C4-2B (cell line): ENCODE measurements at regions not wholly inside any gene's neighbourhood (a gene's known extent, or its start where the extent isn't known, plus 50 kb on each side); places are given as distances from the start of the nearest gene placed in this dataset.

ENCODE experiments used
- ZFX ChIP-seq: fragments of 450-650 bp; IDR thresholded peaks from 2 replicates; pipeline ENCODE4 v1.6.1; 2017
- TF ChIP-seq, protein P1 (sequence below): fragments of 450-650 bp; conservative IDR thresholded peaks from 2 replicates; pipeline ENCODE4 v1.5.1; 2017; ENCODE audit warnings: mild to moderate bottlenecking

DNA sequence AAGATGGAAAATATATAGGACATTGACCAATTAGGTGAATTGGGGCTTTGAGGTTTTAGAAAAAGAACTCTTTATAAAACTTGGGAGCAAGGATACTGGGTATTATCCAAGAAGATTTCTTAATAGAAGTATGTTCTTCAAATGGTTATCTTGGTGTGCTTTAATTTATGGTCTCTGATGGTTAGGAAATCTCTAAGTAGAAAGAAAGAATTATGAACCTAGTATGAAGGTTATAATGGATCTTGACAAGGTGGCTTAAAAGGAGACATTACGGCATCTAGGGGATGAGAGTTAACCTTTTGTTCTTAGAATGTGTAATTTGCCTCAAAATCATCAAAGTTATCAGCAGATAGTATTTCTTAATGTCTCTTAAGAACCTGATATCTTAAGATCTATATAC is 210.4 kb upstream of the PRICKLE1 start:
- TF ChIP-seq ZFX, result no peak
- TF ChIP-seq, protein P1, sequence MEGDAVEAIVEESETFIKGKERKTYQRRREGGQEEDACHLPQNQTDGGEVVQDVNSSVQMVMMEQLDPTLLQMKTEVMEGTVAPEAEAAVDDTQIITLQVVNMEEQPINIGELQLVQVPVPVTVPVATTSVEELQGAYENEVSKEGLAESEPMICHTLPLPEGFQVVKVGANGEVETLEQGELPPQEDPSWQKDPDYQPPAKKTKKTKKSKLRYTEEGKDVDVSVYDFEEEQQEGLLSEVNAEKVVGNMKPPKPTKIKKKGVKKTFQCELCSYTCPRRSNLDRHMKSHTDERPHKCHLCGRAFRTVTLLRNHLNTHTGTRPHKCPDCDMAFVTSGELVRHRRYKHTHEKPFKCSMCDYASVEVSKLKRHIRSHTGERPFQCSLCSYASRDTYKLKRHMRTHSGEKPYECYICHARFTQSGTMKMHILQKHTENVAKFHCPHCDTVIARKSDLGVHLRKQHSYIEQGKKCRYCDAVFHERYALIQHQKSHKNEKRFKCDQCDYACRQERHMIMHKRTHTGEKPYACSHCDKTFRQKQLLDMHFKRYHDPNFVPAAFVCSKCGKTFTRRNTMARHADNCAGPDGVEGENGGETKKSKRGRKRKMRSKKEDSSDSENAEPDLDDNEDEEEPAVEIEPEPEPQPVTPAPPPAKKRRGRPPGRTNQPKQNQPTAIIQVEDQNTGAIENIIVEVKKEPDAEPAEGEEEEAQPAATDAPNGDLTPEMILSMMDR, result no peak
